Ishikawa (cell line): ENCODE measurements at regions not wholly inside any gene's neighbourhood (a gene's known extent, or its start where the extent isn't known, plus 50 kb on each side); places are given as distances from the start of the nearest gene placed in this dataset.

Source experiments
- CEBPB ChIP-seq: IDR thresholded peaks from 2 replicates; pipeline ENCODE4 v1.6.1; 2012
- CREB1 ChIP-seq: IDR thresholded peaks from 2 replicates; pipeline ENCODE4 v1.6.1; 2012; ENCODE audit warnings: low read depth
- EGR1 ChIP-seq: IDR thresholded peaks from 2 replicates; pipeline ENCODE4 v1.6.1; 2012
- EP300 ChIP-seq: IDR thresholded peaks from 2 replicates; pipeline ENCODE4 v1.6.1; 2012; ENCODE audit warnings: borderline replicate concordance
- FOXM1 ChIP-seq: IDR thresholded peaks from 2 replicates; pipeline ENCODE4 v1.6.1; 2012; ENCODE audit warnings: low read depth, borderline replicate concordance
- NFIC ChIP-seq: IDR thresholded peaks from 2 replicates; pipeline ENCODE4 v1.6.1; 2012
- RAD21 ChIP-seq: IDR thresholded peaks from 2 replicates; pipeline ENCODE4 v1.6.1; 2012; ENCODE audit warnings: low read depth
- TAF1 ChIP-seq: IDR thresholded peaks from 2 replicates; pipeline ENCODE4 v1.6.1; 2012; ENCODE audit warnings: low read depth, mild to moderate bottlenecking
- TCF12 ChIP-seq: IDR thresholded peaks from 2 replicates; pipeline ENCODE4 v1.6.1; 2012; ENCODE audit warnings: low read depth
- TEAD4 ChIP-seq: IDR thresholded peaks from 2 replicates; pipeline ENCODE4 v1.6.1; 2012
- YY1 ChIP-seq: IDR thresholded peaks from 2 replicates; pipeline ENCODE4 v1.6.1; 2012; ENCODE audit warnings: low read depth
- ZBTB7A ChIP-seq: IDR thresholded peaks from 2 replicates; pipeline ENCODE4 v1.6.1; 2012; ENCODE audit warnings: low read depth
- TF ChIP-seq, protein P1 (sequence below): IDR thresholded peaks from 2 replicates; pipeline ENCODE4 v1.6.1; 2012
- TF ChIP-seq, protein P2 (sequence below): IDR thresholded peaks from 2 replicates; pipeline ENCODE4 v1.6.1; 2012
- TF ChIP-seq, protein P3 (sequence below): IDR thresholded peaks from 2 replicates; pipeline ENCODE4 v1.6.1; 2012; ENCODE audit warnings: low read depth, mild to moderate bottlenecking

DNA sequence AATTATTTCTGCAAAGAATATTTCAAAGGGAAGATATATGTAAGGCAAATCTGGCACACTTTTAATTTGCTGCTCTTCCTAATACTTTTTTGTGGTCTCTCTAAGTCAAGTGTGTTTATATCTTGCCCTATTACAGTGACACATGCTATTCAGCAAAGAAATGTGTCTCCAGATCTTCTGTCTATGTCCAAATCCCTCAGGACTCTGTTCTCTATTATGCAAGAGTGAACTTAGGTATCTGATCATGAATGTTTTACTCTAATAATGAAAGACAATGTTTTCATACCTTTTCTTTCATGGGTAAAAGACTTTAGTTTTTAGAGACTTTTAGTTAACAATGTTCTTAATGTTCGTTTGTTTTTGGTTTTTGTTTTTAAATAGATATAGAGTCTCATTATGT is 255.4 kb upstream of the DAB2 start:
- no peak for TF ChIP-seq YY1

DNA sequence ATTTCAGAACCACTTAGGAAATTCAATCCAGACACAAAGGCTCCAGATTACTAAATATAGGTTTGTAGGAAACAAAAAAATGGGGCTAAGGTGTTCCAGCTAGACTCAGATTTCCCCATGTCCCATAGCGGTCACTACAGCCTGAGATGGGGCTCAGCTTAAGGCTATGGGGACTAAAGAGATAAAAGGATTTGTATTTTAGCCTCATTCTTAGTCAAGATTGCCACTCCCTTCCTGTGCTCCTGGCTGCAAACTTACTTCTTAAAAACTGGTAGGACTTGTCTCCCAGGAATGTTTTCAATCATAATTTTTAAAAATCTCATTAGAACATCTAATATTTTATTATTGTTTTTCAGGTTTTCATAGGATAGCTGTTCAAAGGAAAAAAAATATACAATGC is 253.8 kb upstream of the DAB2 start:
- TF ChIP-seq ZBTB7A (no peak), TCF12 (no peak), CREB1 (no peak), EGR1 (no peak)

DNA sequence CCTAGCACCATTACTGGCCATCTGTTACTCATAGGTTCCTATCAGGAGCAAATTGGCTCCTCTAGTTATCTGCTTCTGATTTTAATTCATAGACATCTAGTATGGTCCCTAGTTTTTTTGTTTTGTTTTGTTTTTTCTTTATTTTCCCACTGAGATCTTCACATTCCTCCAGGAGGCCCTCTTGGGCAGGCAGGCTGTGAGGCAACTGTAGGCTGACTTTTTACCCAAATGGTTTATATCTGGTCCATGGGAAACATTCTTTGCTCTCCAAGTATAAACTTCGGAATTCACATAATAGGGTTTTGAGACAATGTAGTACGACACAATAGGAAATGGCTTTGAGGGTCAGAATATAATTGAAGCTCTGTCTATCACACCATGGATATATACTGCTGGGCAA is 250.9 kb upstream of the DAB2 start:
- TF ChIP-seq, protein P1, sequence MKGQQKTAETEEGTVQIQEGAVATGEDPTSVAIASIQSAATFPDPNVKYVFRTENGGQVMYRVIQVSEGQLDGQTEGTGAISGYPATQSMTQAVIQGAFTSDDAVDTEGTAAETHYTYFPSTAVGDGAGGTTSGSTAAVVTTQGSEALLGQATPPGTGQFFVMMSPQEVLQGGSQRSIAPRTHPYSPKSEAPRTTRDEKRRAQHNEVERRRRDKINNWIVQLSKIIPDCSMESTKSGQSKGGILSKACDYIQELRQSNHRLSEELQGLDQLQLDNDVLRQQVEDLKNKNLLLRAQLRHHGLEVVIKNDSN: no peak
- TF ChIP-seq, protein P2, sequence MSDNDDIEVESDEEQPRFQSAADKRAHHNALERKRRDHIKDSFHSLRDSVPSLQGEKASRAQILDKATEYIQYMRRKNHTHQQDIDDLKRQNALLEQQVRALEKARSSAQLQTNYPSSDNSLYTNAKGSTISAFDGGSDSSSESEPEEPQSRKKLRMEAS: no peak
- TF ChIP-seq NFIC (no peak), EGR1 (no peak)
- TF ChIP-seq, protein P3, sequence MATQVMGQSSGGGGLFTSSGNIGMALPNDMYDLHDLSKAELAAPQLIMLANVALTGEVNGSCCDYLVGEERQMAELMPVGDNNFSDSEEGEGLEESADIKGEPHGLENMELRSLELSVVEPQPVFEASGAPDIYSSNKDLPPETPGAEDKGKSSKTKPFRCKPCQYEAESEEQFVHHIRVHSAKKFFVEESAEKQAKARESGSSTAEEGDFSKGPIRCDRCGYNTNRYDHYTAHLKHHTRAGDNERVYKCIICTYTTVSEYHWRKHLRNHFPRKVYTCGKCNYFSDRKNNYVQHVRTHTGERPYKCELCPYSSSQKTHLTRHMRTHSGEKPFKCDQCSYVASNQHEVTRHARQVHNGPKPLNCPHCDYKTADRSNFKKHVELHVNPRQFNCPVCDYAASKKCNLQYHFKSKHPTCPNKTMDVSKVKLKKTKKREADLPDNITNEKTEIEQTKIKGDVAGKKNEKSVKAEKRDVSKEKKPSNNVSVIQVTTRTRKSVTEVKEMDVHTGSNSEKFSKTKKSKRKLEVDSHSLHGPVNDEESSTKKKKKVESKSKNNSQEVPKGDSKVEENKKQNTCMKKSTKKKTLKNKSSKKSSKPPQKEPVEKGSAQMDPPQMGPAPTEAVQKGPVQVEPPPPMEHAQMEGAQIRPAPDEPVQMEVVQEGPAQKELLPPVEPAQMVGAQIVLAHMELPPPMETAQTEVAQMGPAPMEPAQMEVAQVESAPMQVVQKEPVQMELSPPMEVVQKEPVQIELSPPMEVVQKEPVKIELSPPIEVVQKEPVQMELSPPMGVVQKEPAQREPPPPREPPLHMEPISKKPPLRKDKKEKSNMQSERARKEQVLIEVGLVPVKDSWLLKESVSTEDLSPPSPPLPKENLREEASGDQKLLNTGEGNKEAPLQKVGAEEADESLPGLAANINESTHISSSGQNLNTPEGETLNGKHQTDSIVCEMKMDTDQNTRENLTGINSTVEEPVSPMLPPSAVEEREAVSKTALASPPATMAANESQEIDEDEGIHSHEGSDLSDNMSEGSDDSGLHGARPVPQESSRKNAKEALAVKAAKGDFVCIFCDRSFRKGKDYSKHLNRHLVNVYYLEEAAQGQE: no peak

DNA sequence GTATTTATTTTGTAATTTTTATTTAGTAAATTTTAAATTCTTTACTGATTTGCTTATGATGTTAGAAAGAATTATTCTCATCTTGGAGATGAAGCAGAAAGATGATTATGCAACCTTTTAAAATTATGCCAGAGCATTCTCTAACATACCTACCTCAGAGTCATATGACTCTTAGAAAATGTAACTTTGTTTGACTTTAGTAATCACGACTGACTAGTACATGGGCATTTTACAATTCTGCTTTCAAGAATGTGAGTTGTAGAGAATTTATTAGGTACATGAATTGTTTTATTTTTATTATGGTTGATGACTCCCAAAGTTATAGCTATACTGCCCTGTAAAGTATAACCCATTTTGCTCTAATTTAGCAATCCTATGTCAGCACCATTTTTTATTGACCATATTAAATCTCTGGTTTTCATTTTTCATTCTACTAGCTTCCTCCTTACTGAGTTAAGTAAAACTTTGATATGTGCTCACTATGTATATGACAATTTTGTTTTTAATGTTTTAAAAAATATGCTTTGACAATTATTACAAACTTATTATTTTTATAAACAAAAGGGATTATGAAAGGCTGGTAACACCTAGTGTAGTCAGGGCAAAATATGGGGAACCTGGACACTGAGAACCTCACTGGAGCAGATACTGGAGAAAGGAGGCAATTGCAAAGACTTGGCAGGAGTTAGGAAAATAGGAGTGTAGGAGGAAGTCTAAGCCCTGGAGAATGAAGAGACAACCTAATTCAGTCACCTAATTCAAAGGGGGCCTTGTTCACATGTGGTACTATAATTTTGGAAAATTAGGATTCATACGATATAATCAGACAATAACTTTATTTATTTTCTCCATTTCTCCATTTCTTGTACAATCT is 249.7 kb upstream of the DAB2 start:
- TF ChIP-seq NFIC (no peak), TAF1 (no peak), EP300 (no peak)

DNA sequence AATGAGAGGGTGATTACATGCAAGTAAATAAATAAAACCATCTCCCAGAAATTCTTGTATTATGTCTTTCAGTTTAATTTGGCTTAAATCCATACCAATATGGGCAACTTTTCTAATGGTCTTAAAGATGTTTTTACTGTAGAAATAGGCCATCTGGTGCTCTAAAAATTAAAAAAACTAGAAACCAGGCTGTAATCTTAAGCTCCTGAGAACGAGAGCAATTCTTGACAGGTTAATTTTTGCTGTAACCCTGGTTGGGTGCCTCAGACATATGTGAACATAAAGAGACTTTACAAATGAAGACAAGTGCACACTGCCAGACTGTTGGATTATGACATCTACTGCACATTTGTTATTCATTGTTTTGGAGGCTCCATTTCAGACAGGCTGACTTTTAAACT is 246.8 kb upstream of the DAB2 start:
- TF ChIP-seq ZBTB7A (no peak), TEAD4 (no peak), EP300 (no peak), YY1 (no peak)
- TF ChIP-seq, protein P2: no peak

DNA sequence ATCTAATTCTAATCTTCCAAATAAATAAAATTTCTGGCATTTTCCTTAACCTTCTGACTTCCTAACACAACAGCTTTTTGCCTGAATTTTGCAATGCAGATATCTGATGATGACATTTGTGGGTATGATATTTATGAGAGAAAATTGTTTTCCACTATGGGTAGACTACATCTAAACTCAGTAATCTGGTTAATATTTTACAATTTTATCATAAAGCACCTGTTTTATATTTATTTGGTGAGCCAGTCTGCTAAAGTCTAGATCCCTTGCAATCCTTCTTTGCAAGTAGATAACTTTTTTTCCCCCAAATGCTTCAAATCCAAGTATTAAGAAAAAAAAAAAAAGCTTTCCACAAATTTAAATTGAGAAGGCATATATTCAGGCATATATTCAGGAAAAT is 246.2 kb upstream of the DAB2 start:
- TF ChIP-seq, protein P1: no peak
- TF ChIP-seq NFIC (no peak), EGR1 (no peak), CREB1 (no peak), TAF1 (no peak), RAD21 (no peak), EP300 (no peak), YY1 (no peak), TCF12 (no peak), CEBPB (no peak), FOXM1 (no peak), ZBTB7A (no peak), TEAD4 (no peak)
- TF ChIP-seq, protein P3: no peak
- TF ChIP-seq, protein P2: no peak

DNA sequence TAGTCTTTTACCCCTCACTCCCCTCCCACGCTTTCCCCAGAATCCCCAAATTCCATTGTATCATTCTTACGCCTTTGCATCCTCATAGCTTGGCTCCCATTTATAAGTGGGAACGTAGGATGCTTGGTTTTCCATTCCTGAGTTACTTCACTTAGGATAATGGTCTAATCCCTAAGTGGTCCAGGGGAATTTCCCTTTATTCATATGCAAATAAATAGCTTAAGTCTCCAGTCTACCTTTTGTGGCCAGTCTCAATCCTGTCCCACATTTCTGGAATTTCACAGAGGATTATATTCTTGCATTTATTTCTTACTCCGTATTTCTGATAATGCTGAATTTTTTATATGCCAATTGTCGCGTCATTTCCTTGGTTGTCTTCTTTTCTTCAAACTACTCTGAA is 245.6 kb upstream of the DAB2 start:
- TF ChIP-seq TCF12 (no peak), ZBTB7A (no peak), CEBPB (no peak), TAF1 (no peak), EP300 (no peak), CREB1 (no peak), RAD21 (no peak), NFIC (no peak)
